RPMI7951 (cell line): ENCODE measurements at regions not wholly inside any gene's neighbourhood (a gene's known extent, or its start where the extent isn't known, plus 50 kb on each side); places are given as distances from the start of the nearest gene placed in this dataset.
"Not testable (repeated sequence)": the region's sequence is repeated elsewhere in the genome, so short reads cannot be mapped to it uniquely, and the experiment has no call there.

Source experiments
- DNase-seq: peaks from one replicate; pipeline ENCODE4 v3.0.0-alpha.2; 2012; ENCODE audit warnings: low read depth

GRCh38 chr11:69905611-69906452 lies 86.6 kb upstream of the FGF3 start:
- no peak for DNase-seq

GRCh38 chr11:69906453-69906907 lies 87.3 kb upstream of the FGF3 start:
- DNase-seq: no peak

DNA sequence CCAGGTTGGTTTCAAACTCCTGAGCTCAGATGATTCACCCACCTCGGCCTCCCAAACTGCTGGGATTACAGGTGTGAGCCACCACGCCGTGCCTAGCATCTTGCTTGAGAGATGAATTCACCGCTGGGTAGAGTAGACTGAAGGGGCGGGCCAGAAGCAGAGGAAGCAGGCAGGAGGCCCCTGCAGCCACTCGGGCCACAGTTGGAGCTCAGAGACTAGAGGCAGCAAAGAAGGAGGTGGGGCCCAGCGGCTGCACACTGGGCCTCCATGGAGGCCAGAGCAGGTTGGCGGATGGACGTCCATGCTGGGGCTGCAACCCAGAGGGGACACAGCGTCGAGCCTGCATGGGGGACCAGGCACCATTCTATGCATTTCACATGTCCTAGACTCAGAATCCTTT lies 88.4 kb upstream of the FGF3 start:
- no peak for DNase-seq

DNA sequence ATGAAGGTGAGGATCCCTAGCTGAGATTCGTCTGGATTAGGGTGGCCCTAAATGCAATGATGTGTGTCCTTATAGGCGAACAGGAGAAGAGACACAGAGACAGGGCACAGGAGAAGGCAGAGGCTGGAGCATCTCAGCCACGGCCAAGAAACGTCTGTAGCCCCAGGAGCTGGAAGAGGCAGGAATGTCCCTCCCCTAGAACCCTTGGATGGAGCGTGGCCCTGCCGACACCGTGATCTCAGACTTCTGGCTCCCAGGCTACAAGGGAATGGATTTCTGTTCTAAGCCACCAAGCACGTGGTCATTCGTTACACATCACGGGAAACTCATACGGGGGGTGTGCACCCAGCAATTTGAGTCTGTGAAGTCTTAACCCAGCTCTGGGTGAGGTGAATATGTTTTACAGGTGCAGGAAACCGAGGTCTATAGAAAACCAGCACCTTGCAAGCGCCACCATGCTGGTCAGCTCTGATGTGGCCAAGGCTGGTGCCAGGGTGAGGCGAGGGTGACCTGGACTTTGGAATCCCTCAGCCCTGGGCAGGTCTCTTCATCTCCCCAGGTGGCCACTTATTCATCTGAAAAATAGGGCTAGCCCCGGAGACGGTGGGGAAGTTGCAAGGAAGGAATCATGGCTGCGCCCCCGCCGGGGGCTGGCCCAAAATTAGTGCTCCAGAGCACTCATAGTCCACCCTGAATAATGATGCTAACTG lies 89.5 kb upstream of the FGF3 start:
- DNase-seq: no peak

DNA sequence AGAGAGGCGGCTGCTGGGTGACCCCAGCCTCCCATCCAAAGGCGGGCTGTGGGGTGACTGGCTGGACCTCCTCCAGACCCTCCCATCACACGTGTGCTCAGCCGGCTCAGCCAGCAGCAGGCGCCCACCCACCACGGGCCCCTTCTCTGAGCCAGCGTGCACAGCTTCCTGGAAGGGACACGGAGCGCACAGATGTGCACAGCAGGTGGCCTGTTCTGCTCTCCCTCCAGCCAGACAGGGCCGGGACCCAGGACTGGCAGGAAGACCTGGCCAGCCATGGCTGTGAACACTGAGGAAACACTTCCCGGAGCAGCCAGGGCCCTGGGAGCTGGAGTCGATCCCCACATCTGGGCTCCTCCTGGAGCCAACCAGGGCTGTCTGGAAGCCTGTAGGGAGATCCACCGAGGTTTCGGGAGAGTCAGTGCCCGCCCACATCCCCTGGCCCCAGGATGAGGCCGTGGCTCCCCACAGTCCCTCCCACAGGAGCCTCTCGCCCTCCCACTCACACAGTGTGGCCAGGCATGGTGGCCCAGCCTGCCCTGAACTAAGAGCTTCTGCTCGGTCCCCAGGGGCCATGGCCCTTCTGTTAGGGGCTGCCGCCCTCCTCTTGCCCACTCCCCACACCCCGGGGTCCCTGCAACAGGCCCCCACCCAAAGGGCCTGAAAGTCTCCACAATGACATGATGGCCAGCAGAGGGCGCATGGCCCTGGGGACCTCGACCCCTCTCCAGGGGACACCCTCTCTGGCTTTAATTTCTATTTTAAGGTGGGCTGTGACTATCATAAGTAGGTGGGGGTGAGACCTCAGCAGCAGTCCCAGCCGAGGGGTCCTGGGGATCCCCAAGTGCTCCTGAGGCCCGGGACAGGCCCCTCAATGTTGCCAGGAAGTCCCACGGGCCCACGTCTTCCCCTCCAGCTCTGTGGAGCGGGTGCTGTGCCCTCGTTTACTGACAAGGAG lies 90.6 kb upstream of the FGF3 start:
- peak; percentile 50 for DNase-seq

DNA sequence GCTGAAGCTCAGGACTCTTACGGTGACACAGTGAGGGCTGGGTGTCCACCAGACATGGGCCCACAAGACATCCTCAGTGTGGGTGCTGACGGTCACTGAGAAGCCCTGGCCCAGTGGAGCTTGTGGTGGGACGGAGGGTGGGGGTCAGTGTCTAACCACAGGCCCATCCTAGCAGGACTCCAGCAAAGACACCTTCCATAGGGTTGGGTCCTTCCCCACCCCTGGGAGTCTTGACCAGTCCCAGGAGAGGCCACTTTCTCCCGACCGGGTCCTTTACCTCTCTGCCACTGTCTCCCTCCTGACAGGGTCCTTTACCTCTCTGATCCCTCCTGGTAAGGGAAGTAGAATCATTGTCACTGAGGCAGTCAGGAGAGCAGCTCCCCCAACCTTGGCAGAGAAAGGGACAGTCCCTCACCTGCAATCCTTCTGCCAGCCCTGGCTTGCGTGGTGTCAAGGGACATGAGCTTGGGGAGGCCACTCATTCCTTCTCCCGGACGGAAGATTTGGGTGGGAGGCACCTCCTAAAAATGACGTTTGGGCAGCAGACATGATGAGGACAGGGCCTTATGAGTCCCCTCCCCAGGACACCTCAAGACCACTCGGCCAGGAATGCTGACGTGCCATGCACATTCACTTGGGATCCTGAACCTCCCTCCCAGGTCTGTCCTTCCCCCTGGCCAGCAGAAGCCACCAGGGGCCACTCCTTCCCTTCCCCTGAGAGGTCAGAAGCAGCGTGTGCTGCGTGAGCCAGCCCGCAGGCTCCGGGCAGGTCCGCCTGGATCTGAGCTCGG lies 91.5 kb upstream of the FGF3 start:
- no peak for DNase-seq

- DNase-seq: no peak
Observed at GRCh38 chr11:69911310-69912160, 92.3 kb upstream of the FGF3 start.

- DNase-seq: no peak
Observed at GRCh38 chr11:69912161-69912910, 93.1 kb upstream of the FGF3 start.

DNA sequence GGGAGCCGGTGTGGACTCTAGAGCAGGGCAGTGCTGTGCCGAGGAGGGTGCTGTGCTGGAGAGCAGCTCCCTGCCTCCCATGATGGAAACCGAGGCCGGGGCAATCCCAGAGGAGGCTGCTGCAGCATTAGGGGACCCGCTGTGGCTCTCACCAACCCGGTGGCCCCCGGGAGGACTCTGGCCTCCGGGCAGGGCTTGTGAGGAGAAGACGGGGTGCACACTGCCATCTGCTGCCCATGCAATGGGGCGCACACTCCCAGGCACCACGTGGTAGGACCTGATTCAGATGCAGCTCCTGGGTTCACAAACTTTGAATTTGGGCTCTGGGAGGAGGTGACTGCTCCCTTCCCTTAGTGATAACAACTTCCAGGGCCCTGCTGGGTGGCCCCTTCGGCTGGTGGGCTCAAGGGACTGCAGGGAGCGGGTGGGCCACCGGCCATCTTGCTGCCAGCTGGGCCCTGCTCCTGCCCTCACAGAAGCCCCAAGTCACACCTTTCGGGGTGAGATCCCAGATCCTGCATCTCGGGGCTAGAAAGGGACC lies 93.8 kb upstream of the FGF3 start:
- no peak for DNase-seq

DNA sequence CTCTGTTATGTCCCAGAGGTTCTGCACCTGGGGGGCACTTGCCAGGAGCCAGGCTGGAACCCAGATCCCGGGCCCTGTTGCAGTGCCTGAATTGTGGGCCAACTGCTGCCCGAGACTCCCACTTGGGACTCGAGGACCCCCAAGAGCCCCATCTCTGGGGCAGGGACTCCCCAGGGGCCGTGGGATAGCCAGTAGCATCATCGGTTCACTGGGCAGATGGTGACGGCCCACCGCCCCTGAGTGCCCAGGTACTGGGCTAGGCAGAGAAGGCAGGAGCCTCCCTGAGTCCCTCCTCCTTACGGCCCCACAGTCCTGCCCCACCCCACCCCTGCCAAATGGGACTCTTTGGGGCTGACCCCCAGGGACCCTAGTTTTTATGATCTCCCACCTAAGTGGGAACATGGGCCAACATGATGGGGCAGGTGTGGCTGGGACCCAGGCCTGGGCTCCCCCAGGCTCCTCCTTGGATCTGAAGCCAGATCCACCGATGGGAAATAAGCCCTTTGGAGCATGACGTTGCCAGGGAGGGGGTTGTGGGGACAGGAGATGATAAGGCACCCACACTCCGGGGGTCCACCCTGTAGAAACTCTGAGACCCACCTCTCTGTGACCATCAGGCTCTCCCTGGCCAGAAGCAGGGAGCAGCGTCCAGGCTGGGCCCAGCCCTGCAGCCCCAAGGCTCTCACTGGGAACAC lies 94.5 kb upstream of the FGF3 start:
- DNase-seq: no peak

- DNase-seq: peak; percentile 48
Observed at GRCh38 chr11:69914286-69915150, 95.3 kb upstream of the FGF3 start.

DNA sequence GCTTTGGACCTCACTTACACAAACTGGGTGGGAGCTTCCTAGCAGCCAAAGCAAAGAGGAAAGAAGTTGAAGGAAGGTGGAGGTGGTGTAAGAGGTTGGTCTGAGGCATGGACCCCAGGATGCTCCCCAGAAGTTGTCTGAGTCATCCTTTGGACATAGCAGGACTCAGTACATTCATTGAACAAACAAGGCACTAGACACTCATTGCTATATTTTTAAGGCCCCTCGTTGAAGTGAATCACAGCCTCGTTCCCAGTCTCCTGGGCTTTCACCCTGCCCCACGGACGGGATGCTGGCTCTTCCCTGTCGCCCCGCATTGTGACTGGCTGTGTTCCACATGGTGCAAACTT lies 95.9 kb upstream of the FGF3 start:
- DNase-seq: peak; percentile 63

GRCh38 chr11:69915501-69916250 lies 96.5 kb upstream of the FGF3 start:
- DNase-seq: peak; percentile 72

DNA sequence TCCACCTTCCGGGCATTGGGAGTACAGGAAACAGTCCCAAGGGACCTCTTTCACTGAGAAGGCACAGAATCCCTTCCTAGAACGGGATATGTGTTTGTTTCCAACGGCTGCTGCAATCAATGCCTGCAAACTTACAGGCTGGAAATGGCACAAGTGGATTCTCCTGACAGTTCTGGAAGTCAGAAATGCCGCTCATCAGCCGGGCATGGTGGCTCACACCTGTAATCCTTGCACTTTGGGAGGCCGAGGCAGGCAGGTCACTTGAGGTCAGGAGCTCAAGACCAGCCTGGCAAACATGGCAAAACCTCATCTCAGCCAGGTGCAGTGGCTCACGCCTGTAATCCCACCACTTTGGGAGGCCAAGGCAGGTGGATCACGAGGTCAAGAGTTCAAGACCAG lies 97.0 kb upstream of the FGF3 start:
- DNase-seq: not testable (repeated sequence)

GRCh38 chr11:69916806-69917387 lies 97.7 kb upstream of the FGF3 start:
- DNase-seq: no peak

DNA sequence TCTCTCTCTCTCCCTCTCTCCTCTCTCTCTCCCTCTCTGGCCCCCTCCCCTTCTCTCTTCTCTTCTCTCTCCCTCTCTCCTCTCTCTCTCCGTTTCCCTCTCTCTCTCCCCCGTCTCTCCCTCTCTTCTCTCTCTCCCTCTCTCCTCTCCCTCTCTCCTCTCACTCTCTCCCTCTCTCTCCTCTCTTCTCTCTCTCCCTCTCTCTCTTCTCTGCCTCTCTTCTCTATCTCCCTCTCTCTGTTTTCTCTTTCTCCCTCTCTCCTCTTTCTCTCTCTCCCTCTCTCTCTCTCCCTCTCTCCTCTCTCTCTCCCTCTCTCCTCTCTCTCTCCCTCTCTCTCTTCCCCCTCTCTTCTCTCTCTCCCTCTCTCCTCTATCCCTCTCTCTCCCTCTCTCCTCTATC lies 98.3 kb upstream of the FGF3 start:
- no peak for DNase-seq
